ENCODE measurements at regions not wholly inside any gene's neighbourhood (a gene's known extent, or its start where the extent isn't known, plus 50 kb on each side); places are given as distances from the start of the nearest gene placed in this dataset.
"Not testable (repeated sequence)": the region's sequence is repeated elsewhere in the genome, so short reads cannot be mapped to it uniquely, and the experiment has no call there.

DNA sequence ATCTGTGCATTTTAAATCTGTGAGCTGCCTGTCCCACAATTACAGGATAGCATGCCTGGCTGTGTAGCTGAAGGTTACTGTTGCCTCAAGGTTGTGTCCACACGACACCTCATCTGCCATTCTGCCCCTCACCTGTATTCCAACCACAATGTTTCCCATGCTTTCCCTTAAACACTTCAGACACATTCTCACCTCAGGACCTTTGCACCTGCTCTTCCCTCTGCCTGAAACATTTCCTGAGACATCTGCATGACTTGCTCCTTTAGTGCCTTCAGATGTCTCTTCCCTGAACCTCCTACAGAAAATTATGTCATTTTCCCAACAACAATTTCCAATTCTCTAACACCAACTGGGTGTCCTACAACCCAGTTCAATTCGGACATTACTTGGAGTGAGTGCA is 120.4 kb downstream of the ZNF608 start:
- DNase-seq (ENCODE audit: low spot score in 2 of 2) (no peak), FAIRE-seq (no peak)

DNA sequence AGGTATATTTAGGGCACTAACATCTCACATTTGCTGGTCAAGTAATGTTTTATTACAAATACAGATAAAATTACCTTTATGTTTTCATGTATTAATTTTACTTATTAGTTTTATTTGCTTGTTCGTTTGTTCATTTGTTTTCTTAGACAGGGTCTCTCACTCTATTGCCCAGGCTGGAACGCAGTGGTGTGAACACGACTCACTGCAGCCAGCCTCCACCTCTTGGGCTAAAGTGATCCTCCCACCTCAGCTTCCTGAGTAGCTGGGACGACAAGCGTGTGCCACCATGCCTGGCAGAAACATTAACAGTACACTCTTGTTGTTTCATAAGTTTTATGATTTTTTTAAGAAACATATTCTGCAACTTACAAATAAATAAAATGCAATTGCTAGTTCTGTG is 123.2 kb downstream of the ZNF608 start:
- FAIRE-seq (no peak), DNase-seq (ENCODE audit: low spot score in 2 of 2) (no peak)

- FAIRE-seq (no peak), DNase-seq (ENCODE audit: low spot score in 2 of 2) (no peak)
Observed at GRCh38 chr5:124622851-124623250, 123.6 kb downstream of the ZNF608 start.

- FAIRE-seq (no peak), DNase-seq (ENCODE audit: low spot score in 2 of 2) (no peak)
Observed at GRCh38 chr5:124621279-124621678, 125.2 kb downstream of the ZNF608 start.

DNA sequence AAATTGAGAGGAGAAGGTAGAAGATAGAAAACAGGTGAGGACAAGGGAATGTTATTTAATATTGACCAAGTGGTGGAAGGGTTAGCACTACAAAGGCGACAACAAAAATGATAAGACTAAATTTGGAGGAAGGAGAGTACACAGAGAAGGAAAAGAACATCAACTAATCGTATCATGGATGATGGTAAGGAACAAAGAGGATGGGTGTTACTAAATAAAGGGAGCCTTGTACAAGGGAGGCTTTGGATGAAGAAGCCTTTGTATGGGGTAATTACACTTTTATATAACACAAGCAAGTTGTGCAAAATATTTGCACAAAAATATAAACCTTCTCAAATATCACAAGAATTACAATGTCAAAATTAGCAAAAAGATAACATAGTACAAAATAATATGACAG is 125.7 kb downstream of the ZNF608 start:
- no peak for FAIRE-seq
- no peak for DNase-seq (ENCODE audit: low spot score in 2 of 2)

GRCh38 chr5:124619121-124619520 is 127.3 kb downstream of the ZNF608 start:
- no peak for DNase-seq (ENCODE audit: low spot score in 2 of 2)
- FAIRE-seq: no peak

DNA sequence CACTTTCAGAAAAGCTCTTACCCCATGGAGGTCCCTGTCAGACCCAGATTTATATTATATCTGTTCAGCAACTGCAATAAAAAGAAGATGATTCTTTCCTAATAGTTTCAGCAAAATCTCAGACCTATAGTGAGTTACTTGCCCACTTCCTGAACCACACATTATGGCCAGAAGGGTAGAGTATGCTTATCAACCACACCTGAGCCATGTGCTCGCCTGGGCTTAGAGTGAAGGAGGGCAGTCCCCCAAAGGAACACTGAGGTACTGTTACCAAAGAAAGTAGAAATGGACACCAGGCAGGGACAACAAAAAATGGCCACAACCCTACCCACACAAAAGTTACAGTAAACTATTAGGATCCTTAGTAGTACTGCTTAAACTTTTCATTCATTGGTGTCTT is 128.7 kb downstream of the ZNF608 start:
- FAIRE-seq: no peak
- no peak for DNase-seq (ENCODE audit: low spot score in 2 of 2)

- DNase-seq (ENCODE audit: low spot score in 2 of 2) (no peak), FAIRE-seq (no peak)
Observed at GRCh38 chr5:124614836-124615385, 131.5 kb downstream of the ZNF608 start.

GRCh38 chr5:124614105-124614504 is 132.3 kb downstream of the ZNF608 start:
- no peak for DNase-seq (ENCODE audit: low spot score in 2 of 2)
- no peak for FAIRE-seq

DNA sequence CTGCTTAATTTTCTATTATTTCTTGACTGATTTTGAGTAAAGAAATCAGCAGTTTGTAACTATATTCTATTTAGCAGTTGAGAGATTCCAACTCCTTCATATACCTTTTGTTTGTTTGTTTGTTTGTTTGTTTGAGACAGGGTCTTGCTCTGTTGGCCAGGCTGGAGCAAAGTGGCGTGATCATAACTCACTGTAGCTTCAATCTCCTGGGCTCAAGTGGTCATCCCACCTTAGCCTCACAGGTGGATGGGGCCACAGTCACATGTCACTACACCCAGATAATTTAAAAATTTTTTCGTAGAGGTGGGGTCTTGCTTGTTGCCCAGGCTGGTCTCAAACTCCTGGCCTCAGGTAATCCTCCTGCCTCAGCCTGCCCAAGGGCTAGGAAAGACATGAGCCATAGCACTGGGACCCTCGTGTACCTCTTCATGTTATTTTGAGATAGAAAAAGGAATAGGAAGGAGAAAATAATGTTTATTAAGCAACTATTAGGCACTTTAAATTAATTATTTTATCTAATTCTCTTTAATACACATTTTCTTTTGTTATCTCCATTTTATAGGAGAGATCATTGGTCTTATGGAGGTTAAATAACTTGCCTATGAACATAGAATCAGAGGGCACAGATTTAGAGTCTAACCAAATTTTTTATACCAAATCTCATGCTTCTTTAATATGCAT is 133.0 kb downstream of the ZNF608 start:
- DNase-seq (ENCODE audit: low spot score in 2 of 2): no peak
- FAIRE-seq: no peak

DNA sequence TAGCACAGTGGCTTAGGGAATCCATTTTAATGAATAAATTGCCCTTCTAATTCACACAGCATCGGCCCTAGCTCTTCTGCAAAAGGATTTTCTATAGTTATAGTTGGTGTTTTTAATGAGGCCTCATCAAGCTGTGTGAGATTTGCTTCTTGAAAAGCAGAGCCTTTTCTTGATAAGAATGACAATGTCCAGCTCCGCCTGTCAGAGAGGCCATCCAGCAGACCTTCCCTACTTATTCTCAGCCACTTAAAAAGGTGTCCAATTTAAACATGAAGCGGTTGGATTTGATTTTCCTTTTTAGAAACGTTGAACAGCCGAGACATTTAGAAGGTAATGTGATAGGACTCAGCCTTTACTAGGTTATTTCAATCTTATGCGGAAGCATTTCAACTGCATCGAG is 134.4 kb downstream of the ZNF608 start:
- FAIRE-seq: no peak
- no peak for DNase-seq (ENCODE audit: low spot score in 2 of 2)

DNA sequence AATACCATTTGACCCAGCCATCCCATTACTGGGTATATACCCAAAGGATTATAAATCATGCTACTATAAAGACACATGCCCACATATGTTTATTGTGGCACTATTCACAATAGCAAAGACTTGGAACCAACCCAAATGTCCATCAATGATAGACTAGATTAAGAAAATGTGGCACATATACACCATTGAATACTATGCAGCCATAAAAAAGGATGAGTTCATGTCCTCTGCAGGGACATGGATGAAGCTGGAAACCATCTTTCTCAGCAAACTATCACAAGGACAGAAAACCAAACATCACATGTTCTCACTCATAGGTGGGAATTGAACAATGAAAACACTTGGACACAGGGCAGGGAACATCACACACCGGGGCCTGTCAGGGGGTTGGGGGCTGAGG is 135.2 kb downstream of the ZNF608 start:
- FAIRE-seq; DNase-seq (ENCODE audit: low spot score in 2 of 2): not testable (repeated sequence)

- FAIRE-seq: not testable (repeated sequence)
Observed at GRCh38 chr5:124609685-124610084, 136.8 kb downstream of the ZNF608 start.

DNA sequence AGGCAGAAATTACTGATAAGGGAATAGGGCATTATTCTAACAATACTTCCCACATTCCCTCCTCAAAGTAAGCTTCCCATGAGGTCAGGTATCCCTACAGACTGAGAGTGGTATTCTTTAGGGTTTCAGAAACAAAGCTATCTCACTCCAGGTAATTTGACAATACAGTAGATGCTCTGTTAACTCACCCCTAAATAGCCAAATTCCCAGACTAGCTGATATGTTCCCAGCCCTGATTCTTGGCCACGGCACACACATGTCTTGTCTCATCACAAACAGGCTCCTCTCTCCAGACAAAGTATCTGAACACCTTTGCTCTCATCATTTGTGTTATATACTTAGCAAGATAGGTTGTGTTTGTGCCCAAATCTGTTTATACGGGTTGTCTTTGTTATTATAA is 139.9 kb downstream of the ZNF608 start:
- FAIRE-seq (no peak), DNase-seq (ENCODE audit: low spot score in 2 of 2) (no peak)

More at GRCh38 chr5:124609685-124610084, 136.8 kb downstream of the ZNF608 start:
- DNase-seq (ENCODE audit: low spot score in 2 of 2): not testable (repeated sequence)

GRCh38 chr5:124606093-124606492 is 140.3 kb downstream of the ZNF608 start:
- FAIRE-seq (no peak), DNase-seq (ENCODE audit: low spot score in 2 of 2) (no peak)

DNA sequence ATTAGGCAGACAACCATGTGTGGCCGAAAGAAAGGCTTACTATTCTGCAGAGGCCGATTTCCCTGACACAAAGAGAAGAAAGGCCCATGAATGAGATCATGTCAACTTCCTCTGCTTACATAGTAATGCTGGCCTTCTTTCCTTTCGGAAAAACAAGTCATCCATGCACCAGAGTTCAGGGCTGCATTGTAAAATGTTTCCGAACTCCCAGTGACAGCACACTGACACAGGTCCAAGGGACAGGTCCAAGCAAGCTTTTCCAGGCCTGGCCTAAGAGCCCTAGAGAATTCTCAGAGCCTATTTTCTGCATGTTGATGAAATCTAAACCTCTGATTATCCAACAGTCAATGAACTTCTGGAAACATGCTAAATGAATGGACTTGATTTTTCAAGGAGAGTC is 140.9 kb downstream of the ZNF608 start:
- DNase-seq (ENCODE audit: low spot score in 2 of 2) (peak in 1 of 2 donors; percentile 22), FAIRE-seq (no peak)

- no peak for DNase-seq (ENCODE audit: low spot score in 2 of 2)
- no peak for FAIRE-seq
Observed at GRCh38 chr5:124604419-124604818, 142.0 kb downstream of the ZNF608 start.

- FAIRE-seq (no peak), DNase-seq (ENCODE audit: low spot score in 2 of 2) (no peak)
Observed at GRCh38 chr5:124602925-124603650, 143.4 kb downstream of the ZNF608 start.

DNA sequence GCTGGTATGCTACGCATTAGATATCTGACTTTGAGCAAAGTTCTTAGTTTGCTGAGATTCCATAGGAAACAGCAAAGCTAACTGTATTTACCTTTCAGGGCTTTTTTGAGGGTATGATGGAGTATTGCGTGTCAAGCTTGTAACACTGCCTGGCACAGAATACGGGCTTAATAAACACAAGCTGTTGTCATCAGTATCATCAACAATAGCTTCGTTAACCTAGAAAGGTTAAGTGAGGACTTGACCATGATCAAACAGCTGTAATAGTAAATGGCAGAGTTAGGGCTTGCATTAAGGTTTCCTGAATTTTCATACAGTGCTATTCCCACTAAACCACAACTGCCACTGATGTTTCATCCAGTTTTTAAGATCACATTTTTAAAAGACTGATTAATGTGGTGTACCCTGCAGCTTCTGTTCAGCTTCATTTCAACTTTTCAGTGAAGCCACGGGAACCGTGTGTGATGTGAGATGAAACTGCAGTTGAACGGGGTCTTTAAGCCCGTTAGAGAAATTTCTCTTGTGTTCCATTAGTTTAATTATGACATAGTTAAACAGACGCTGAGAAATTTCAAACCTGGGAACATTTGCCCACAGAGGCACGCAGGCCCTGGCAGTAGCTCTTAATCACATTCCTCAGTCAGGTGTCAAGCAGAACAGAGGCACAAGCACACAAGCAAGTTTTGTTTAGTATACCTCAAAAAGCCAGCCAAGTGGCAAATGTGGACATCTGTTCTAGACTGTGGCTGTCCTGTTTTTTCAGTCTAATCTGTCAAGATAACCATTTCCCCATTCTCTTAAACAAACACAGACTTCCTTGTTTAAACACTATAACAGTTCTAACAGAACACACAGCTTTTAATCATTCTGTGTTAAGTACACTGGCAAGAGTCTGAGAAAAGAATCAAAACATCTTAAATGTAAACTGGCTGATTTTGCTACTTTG is 147.1 kb downstream of the ZNF608 start:
- peak; percentile 21 for FAIRE-seq
- DNase-seq (ENCODE audit: low spot score in 2 of 2): no peak

DNA sequence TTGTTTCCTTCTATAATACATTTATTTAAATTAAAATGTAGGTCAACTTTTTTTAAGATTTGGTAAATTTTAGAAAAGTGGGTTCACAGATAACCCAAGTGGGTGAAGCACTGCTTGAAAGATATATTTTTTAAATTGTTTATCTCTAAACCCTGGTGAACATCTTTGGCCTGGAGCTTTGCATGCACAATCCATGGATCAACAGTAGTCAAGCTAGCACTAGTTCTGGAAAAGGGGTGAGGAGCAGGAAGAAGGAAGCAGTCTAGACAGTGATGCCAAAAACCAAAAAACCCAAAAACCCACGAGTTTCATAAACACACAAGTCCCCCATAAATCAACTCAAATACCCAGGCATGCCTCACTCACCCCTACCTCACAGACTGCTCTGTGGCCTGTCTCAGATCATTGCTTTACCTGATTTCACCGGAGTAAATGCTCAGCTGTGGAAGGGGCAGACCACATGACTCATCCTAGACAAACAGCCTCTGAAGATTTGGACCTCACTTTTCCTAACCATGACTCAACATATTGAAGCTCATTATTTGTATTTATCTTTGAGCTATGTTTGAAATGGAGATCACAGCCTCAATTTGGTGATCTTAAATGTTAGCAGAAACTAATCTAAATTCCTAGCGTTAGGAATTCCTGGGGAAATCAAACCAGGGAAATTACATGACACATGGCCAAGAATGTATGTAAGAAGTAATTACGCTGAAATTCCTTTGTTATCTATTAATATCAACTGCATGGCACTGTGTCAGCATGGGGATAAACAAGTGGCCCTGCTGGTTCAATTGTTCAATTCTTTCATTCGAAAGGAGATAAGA is 149.6 kb downstream of the ZNF608 start:
- FAIRE-seq (no peak), DNase-seq (ENCODE audit: low spot score in 2 of 2) (no peak)

All from frontal cortex (tissue), 3 donors.